GM21423 (cell line): ENCODE measurements at regions not wholly inside any gene's neighbourhood (a gene's known extent, or its start where the extent isn't known, plus 50 kb on each side); places are given as distances from the start of the nearest gene placed in this dataset.
A peak's percentile ranks its signal among the peaks of the same experiment; 100 is the strongest.

Experiments used
- ATAC-seq: cut with Tn5 transposase; IDR thresholded peaks from one replicate; pipeline ENCODE4 v1.9.1; 2021; ENCODE audit warnings: mild to moderate bottlenecking, moderate library complexity; ENCODE audit not compliant: unreplicated experiment

DNA sequence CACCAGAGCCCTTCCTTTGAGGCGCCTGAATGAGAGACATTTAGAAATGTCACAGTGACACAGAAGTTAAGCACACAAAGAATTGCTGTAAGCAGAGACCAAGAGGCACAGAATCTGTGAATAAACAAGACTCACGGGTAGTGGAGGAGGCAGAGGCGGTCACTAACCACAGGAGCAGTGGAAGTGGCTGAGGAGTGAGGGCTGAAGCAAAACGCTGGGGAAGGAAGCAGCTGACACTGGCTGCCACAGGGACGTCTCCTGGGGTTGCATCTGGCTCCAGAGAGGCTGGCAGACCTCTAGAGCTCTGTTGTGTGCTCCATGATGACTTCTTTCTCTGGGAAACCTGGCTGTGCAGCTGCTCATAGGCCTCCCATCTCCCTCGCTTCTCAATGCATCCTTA, 65.0 kb upstream of the SLC2A12 start:
- ATAC-seq: no peak

DNA sequence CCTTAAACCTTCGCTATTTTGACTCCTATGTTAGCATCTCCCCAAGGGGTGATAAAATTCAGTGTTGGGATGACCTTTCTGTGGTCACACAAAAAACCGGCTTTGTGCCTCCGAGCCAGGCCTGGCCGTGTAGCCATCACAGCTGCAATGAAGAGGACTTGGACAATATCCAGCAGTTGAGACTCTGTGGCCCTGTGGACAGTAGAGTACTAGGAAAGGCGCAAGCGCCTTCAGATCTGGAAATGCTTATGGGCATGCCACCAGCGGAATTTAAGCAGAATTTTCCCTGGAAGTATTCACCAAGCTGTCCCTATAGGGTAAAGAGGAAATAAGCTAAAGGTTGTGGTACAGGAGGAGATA, 63.3 kb upstream of the SLC2A12 start:
- no peak for ATAC-seq

DNA sequence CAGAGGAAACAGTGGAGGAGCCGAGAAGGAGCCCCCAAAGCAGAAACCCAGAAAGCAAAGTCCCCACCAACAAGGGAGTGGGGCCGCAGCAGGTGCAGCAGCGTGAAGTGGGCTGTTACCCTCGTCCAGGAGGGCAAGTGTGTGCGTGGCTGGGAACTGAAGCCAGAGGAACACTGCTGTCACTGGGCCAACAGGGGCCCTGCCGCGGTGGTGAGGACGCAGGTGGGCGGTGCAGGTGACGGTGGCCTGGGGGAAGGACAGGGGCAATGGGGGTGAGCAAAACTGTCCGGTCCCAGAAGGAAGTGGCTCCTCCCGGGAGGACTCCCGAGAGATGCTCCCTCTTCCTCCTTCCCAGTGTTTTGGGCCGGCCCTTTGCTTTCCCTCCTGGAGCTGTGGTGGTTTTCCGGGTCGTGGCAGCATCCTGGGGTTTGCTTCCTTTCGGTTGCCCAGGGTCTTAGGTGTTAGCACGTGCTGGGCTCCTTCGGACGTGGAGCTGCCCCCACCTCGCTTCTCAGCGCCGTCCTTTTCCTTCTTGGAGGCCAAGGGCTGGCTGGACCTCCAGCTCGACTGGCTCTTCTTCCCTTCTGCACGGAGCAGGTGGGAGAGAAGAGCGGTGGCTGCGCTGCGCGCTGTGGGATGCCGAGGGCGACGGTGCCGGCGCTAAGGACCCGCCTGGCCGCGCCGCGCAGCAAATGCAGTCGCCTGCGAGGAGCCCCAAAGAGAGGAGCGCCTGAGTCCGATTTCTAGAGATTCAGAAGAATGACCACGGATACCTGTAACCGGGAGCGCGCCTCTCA, 62.7 kb upstream of the SLC2A12 start:
- no peak for ATAC-seq

DNA sequence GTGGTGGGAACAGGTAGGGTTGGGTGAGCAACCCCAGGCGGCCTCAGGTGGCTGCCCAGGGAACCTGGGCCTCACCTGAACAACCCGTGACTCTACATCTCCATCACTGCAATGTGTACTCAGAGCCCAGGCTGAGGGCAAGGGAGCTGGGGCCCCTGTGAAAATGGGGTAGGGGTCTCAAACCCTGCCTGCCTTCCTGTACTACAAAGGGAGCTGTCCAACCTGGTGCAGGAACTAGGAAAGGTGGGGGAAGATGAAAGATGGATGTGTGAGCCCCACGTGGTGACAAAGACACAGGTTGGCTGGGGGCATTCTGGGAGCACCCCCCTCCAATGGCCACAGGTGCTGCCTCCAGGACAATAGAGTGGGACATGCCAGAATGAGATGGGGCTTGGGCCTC, 62.1 kb upstream of the SLC2A12 start:
- ATAC-seq: no peak

DNA sequence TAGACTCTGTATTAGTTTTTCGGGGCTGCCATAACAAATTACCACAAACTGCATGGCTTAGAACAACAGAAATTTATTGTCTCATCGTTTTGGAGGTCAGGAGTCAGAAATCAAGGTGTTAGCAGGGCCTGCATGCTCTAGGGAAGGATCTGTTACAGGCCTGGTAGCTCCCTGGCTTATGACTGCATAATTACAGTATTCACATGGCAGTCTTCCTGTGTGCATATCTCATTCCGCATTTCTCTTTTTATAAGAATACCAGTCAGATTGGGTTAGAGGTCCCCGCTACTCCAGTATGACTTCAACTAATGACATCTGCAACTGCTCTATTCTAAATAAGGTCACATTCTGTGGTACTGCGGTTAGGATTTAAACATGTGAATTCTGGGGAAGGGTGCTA, 59.3 kb upstream of the SLC2A12 start:
- ATAC-seq: no peak

DNA sequence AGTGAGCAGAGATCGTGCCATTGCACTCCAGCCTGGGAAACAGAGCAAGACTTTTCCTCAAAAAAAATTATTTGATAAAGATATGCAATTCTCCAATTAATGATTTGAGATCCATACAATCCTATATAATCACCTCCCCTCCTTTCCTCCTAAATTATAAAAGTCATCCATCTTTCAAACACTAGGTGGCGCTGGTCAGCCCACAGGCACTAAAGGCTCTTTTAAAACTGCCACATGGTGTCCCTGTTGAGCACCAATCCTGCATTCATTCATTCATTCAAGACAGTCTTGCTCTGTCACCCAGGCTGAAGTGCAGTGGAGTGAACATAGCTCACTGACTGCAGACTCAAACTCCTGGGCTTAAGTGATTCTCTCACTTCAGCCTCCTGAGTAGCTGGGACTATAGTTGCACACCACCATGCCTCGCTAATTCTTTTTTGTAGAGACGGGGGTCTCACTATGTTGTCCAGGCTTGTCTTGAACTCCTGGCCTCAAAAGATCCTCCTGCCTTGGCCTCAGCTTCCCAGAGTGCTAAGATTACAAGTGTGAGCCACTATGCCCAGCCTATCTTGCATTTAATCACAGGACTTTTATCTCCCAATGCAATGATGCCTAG, 58.7 kb upstream of the SLC2A12 start:
- peak; percentile 62 for ATAC-seq

DNA sequence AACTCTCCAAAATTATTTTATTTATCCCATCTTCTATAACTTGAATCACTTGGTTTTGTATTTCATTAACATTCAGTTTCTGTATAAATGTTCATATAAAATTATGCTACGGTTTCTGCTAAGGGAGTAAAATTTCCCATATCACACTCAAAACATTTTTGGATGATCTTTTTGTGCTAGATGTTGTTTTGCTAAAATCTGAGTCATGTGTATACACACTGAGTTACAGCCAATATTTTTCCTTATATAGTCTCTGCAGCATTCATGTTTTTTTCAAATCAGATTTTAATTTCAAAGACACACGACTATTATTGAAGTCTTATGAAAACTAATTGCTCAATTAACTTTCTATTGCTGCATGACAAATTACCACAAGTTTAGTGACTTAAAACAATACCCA, 54.3 kb upstream of the SLC2A12 start:
- ATAC-seq: no peak

DNA sequence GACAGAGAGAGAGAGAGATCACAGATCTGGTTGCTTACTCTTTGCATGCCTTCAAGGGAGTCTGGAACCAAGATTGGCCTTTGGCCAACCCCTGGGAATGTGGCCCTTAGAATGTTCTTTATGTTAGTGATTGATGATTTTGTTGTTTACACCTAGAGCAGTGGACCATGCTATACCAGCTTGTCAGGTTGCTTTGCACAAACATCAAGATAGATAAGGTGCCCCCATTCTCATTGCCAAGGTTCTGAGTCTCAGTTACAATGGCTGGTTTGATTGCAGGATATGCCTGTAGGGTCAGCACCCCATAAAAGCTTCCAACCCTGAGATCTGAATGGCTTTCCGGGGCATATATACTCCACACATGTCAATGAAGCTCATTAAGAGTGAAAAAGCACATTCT, 53.5 kb upstream of the SLC2A12 start:
- no peak for ATAC-seq

DNA sequence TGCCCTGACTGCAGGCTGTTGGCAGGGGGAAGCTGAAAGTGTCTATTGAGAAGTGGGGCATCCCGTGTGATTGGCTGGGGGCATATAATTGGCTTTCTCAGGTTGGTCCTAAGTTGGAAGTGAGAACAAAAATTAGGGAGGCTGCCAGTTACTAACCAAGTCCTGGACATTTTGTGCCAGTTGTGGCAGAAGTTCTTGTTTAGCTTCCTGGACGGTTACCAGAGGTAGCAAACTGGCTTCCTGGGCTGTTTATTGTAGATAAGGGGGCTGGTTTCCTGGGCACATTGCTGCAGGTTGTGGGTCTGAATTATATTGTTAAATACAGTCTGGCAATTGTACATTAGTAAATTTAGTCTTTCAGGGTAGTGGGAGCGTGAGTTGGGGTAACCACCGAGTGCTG, 50.6 kb upstream of the SLC2A12 start:
- no peak for ATAC-seq
